ENCODE measurements at regions not wholly inside any gene's neighbourhood (a gene's known extent, or its start where the extent isn't known, plus 50 kb on each side); places are given as distances from the start of the nearest gene placed in this dataset.

- Mint-ChIP-seq H3K27me3 (no peaks in the 10 kb centered on the region), H3K4me1 (peaks cover 4% of the 10 kb centered on the region), H3K27ac (no peak overlapping the region), H3K36me3 (no peaks in the 10 kb centered on the region), H3K9me3 (no peaks in the 10 kb centered on the region), H3K4me3 (no peak overlapping the region)
- DNase-seq = no peak
Observed at GRCh38 chr3:72666447-72666755, 181.8 kb downstream of the SHQ1 start.

GRCh38 chr3:72665701-72666446 is 182.4 kb downstream of the SHQ1 start:
- H3K36me3 Mint-ChIP-seq = no peaks in the 10 kb centered on the region
- no peaks in the 10 kb centered on the region for H3K27me3 Mint-ChIP-seq
- H3K9me3 Mint-ChIP-seq = no peaks in the 10 kb centered on the region
- peak; percentile 37 for DNase-seq
- no peak overlapping the region for H3K27ac Mint-ChIP-seq
- H3K4me1 Mint-ChIP-seq = peaks cover 4% of the 10 kb centered on the region
- no peak overlapping the region for H3K4me3 Mint-ChIP-seq

GRCh38 chr3:72665103-72665502 is 183.1 kb downstream of the SHQ1 start:
- DNase-seq = no peak
- H3K4me3 Mint-ChIP-seq = no peak overlapping the region
- peaks cover 4% of the 10 kb centered on the region for H3K4me1 Mint-ChIP-seq
- no peaks in the 10 kb centered on the region for H3K27me3 Mint-ChIP-seq
- no peaks in the 10 kb centered on the region for H3K9me3 Mint-ChIP-seq
- H3K36me3 Mint-ChIP-seq = no peaks in the 10 kb centered on the region
- H3K27ac Mint-ChIP-seq = no peak overlapping the region

- Mint-ChIP-seq H3K4me3 (no peak overlapping the region), H3K27me3 (peaks cover 7% of the 10 kb centered on the region), H3K36me3 (no peaks in the 10 kb centered on the region), H3K9me3 (no peaks in the 10 kb centered on the region), H3K4me1 (peaks cover 7% of the 10 kb centered on the region), H3K27ac (no peak overlapping the region)
- no peak for DNase-seq
Observed at GRCh38 chr3:72664184-72664975, 183.9 kb downstream of the SHQ1 start.

- H3K27me3 Mint-ChIP-seq = peaks cover 13% of the 10 kb centered on the region
- H3K9me3 Mint-ChIP-seq = no peaks in the 10 kb centered on the region
- peaks cover 5% of the 10 kb centered on the region for H3K4me1 Mint-ChIP-seq
- H3K27ac Mint-ChIP-seq = no peak overlapping the region
- DNase-seq = no peak
- no peak overlapping the region for H3K4me3 Mint-ChIP-seq
- H3K36me3 Mint-ChIP-seq = no peaks in the 10 kb centered on the region
Observed at GRCh38 chr3:72663429-72663828, 184.8 kb downstream of the SHQ1 start.

- DNase-seq = no peak
- peaks cover 19% of the 10 kb centered on the region for H3K27me3 Mint-ChIP-seq
- no peaks in the 10 kb centered on the region for H3K36me3 Mint-ChIP-seq
- peaks cover 19% of the 10 kb centered on the region for H3K4me1 Mint-ChIP-seq
- no peaks in the 10 kb centered on the region for H3K9me3 Mint-ChIP-seq
- no peak overlapping the region for H3K4me3 Mint-ChIP-seq
- no peak overlapping the region for H3K27ac Mint-ChIP-seq
Observed at GRCh38 chr3:72661115-72661457, 187.2 kb downstream of the SHQ1 start.

- peaks cover 21% of the 10 kb centered on the region for H3K27me3 Mint-ChIP-seq
- no peaks in the 10 kb centered on the region for H3K36me3 Mint-ChIP-seq
- H3K4me1 Mint-ChIP-seq = peaks cover 19% of the 10 kb centered on the region
- H3K27ac Mint-ChIP-seq = no peak overlapping the region
- H3K9me3 Mint-ChIP-seq = no peaks in the 10 kb centered on the region
- DNase-seq = no peak
- no peak overlapping the region for H3K4me3 Mint-ChIP-seq
Observed at GRCh38 chr3:72660270-72661114, 187.8 kb downstream of the SHQ1 start.

- Mint-ChIP-seq H3K4me1 (peaks cover 19% of the 10 kb centered on the region), H3K36me3 (no peaks in the 10 kb centered on the region), H3K9me3 (no peaks in the 10 kb centered on the region), H3K27ac (no peak overlapping the region), H3K27me3 (peaks cover 28% of the 10 kb centered on the region), H3K4me3 (no peak overlapping the region)
- DNase-seq = no peak
Observed at GRCh38 chr3:72659596-72659995, 188.6 kb downstream of the SHQ1 start.

- Mint-ChIP-seq H3K4me1 (peaks cover 19% of the 10 kb centered on the region), H3K9me3 (no peaks in the 10 kb centered on the region), H3K4me3 (no peak overlapping the region), H3K36me3 (no peaks in the 10 kb centered on the region), H3K27me3 (peaks cover 28% of the 10 kb centered on the region), H3K27ac (no peak overlapping the region)
- no peak for DNase-seq
Observed at GRCh38 chr3:72659188-72659587, 189.1 kb downstream of the SHQ1 start.

- Mint-ChIP-seq H3K4me1 (peaks cover 19% of the 10 kb centered on the region), H3K9me3 (no peaks in the 10 kb centered on the region), H3K27me3 (peaks cover 28% of the 10 kb centered on the region), H3K4me3 (no peak overlapping the region), H3K27ac (no peak overlapping the region), H3K36me3 (no peaks in the 10 kb centered on the region)
- no peak for DNase-seq
Observed at GRCh38 chr3:72658466-72659100, 189.7 kb downstream of the SHQ1 start.

GRCh38 chr3:72657666-72658065 is 190.6 kb downstream of the SHQ1 start:
- DNase-seq = peak; percentile 42
- peaks cover 19% of the 10 kb centered on the region for H3K4me1 Mint-ChIP-seq
- H3K27ac Mint-ChIP-seq = no peak overlapping the region
- no peak overlapping the region for H3K4me3 Mint-ChIP-seq
- H3K9me3 Mint-ChIP-seq = no peaks in the 10 kb centered on the region
- no peaks in the 10 kb centered on the region for H3K36me3 Mint-ChIP-seq
- H3K27me3 Mint-ChIP-seq = peaks cover 28% of the 10 kb centered on the region

- Mint-ChIP-seq H3K4me1 (peaks cover 19% of the 10 kb centered on the region), H3K36me3 (no peaks in the 10 kb centered on the region)
- DNase-seq = no peak
Observed at GRCh38 chr3:72655723-72656122, 192.5 kb downstream of the SHQ1 start.

GRCh38 chr3:72655131-72655551 is 193.1 kb downstream of the SHQ1 start:
- Mint-ChIP-seq H3K4me1 (peaks cover 19% of the 10 kb centered on the region), H3K4me3 (no peak overlapping the region), H3K36me3 (no peaks in the 10 kb centered on the region), H3K9me3 (peaks cover 6% of the 10 kb centered on the region), H3K27ac (no peak overlapping the region), H3K27me3 (peaks cover 28% of the 10 kb centered on the region)
- DNase-seq = no peak

More at GRCh38 chr3:72655723-72656122, 192.5 kb downstream of the SHQ1 start:
- no peak overlapping the region for H3K27ac Mint-ChIP-seq
- H3K9me3 Mint-ChIP-seq = peaks cover 6% of the 10 kb centered on the region
- H3K27me3 Mint-ChIP-seq = peaks cover 28% of the 10 kb centered on the region
- H3K4me3 Mint-ChIP-seq = no peak overlapping the region

- Mint-ChIP-seq H3K36me3 (no peaks in the 10 kb centered on the region), H3K9me3 (peaks cover 6% of the 10 kb centered on the region), H3K27ac (no peak overlapping the region), H3K4me1 (peaks cover 3% of the 10 kb centered on the region), H3K4me3 (no peak overlapping the region), H3K27me3 (peaks cover 15% of the 10 kb centered on the region)
- no peak for DNase-seq
Observed at GRCh38 chr3:72652395-72652794, 195.8 kb downstream of the SHQ1 start.

- DNase-seq = no peak
- Mint-ChIP-seq H3K4me1 (no peaks in the 10 kb centered on the region), H3K27ac (no peak overlapping the region), H3K36me3 (no peaks in the 10 kb centered on the region), H3K27me3 (peaks cover 12% of the 10 kb centered on the region), H3K9me3 (peaks cover 6% of the 10 kb centered on the region), H3K4me3 (no peak overlapping the region)
Observed at GRCh38 chr3:72651498-72651897, 196.7 kb downstream of the SHQ1 start.

Data from activated naive CD8-positive, alpha-beta T cell treated with anti-CD3 and anti-CD28 coated beads for 36 hours (primary cell).